ENCODE measurements at regions not wholly inside any gene's neighbourhood (a gene's known extent, or its start where the extent isn't known, plus 50 kb on each side); places are given as distances from the start of the nearest gene placed in this dataset.

DNA sequence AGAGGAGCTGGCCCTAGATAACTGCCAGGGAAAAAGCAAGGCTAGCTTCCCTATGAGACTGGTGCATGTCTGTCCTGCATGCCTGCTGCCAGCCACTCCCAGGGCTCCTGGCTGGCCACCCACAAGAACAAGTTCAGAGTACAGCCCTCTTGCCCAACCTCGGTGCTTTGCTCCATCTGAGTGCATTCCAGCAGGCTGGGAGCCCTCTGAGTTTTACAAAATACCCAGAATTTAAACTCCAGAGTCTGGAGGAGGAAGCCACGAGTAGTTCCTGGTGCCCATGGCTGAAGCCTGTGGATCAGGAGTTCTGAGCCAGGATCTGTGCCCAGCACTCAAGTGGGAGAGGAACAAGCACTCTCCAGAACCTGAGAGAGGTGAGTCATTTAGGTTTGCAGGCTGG lies 111.6 kb downstream of the MAGEE2 start:
- no peak overlapping the region for H2BK5ac ChIP-seq (ENCODE audit: low read depth, low read length, poor library complexity, severe bottlenecking)
- H3K79me1 ChIP-seq (replicated peaks; ENCODE audit: low read length, poor library complexity, severe bottlenecking) = no peaks in the 10 kb centered on the region
- WGBS = 55% methylated on average over 1 of the region's 2 CpGs
- no peak overlapping the region for H3K4me3 ChIP-seq (ENCODE audit: insufficient read depth in 1 of 2, low read depth in 1 of 2, low read length in 2 of 2)
- H4K8ac ChIP-seq (ENCODE audit: low read length) = no peak overlapping the region
- no peak overlapping the region for H2AFZ ChIP-seq (ENCODE audit: low read depth, low read length)
- H3K18ac ChIP-seq (ENCODE audit: low read depth in 1 of 2, low read length in 2 of 2) = no peak overlapping the region
- H3K4me2 ChIP-seq (ENCODE audit: low read length, poor library complexity, severe bottlenecking) = no peak overlapping the region
- H3K27me3 ChIP-seq (ENCODE audit: control insufficient read depth in 1 of 2, insufficient read depth in 1 of 2, low read length in 2 of 2) = no peaks in the 10 kb centered on the region
- no peak overlapping the region for H2BK120ac ChIP-seq (ENCODE audit: low read depth, low read length)
- no peak overlapping the region for H2BK15ac ChIP-seq (ENCODE audit: low read depth, poor library complexity, severe bottlenecking)
- no peak overlapping the region for H2AK5ac ChIP-seq (ENCODE audit: low read length, severe bottlenecking)
- no peak overlapping the region for H3K27ac ChIP-seq (ENCODE audit: low read length, poor library complexity, severe bottlenecking)
- H3K4me1 ChIP-seq (ENCODE audit: control insufficient read depth, insufficient read depth, low read depth, low read length) = no peaks in the 10 kb centered on the region
- no peak overlapping the region for H3K9ac ChIP-seq (ENCODE audit: low read length)
- H3K23ac ChIP-seq (ENCODE audit: low read length in 2 of 2) = no peak overlapping the region
- no peaks in the 10 kb centered on the region for H3K36me3 ChIP-seq (ENCODE audit: control insufficient read depth in 1 of 2, insufficient read depth in 2 of 2, low read depth in 1 of 2, low read length in 2 of 2)
- no peak overlapping the region for H3K14ac ChIP-seq (ENCODE audit: low read length in 2 of 2)
- H4K91ac ChIP-seq (ENCODE audit: low read length) = no peak overlapping the region
- H3K4ac ChIP-seq (ENCODE audit: low read depth in 1 of 2, low read length in 2 of 2) = no peak overlapping the region
- H3K9me3 ChIP-seq (ENCODE audit: control insufficient read depth, low read length) = peaks cover 10% of the 10 kb centered on the region
- no peak overlapping the region for H2BK12ac ChIP-seq (ENCODE audit: low read length in 2 of 2)
- no peak for DNase-seq

GRCh38 chrX:75655627-75656026 lies 129.4 kb downstream of the MAGEE2 start:
- no peak overlapping the region for H4K8ac ChIP-seq (ENCODE audit: low read length)
- no peak overlapping the region for H3K14ac ChIP-seq (ENCODE audit: low read length in 2 of 2)
- no peak overlapping the region for H3K23ac ChIP-seq (ENCODE audit: low read length in 2 of 2)
- no peak overlapping the region for H4K91ac ChIP-seq (ENCODE audit: low read length)
- H3K4me1 ChIP-seq (ENCODE audit: control insufficient read depth, insufficient read depth, low read depth, low read length) = no peaks in the 10 kb centered on the region
- no peak overlapping the region for H2BK15ac ChIP-seq (ENCODE audit: low read depth, poor library complexity, severe bottlenecking)
- no peak overlapping the region for H3K4me3 ChIP-seq (ENCODE audit: insufficient read depth in 1 of 2, low read depth in 1 of 2, low read length in 2 of 2)
- H3K36me3 ChIP-seq (ENCODE audit: control insufficient read depth in 1 of 2, insufficient read depth in 2 of 2, low read depth in 1 of 2, low read length in 2 of 2) = no peaks in the 10 kb centered on the region
- no peak overlapping the region for H3K4me2 ChIP-seq (ENCODE audit: low read length, poor library complexity, severe bottlenecking)
- H3K27me3 ChIP-seq (ENCODE audit: control insufficient read depth in 1 of 2, insufficient read depth in 1 of 2, low read length in 2 of 2) = peaks cover 0 to 9% of the 10 kb centered on the region in 2 experiments
- no peak overlapping the region for H3K18ac ChIP-seq (ENCODE audit: low read depth in 1 of 2, low read length in 2 of 2)
- H3K79me1 ChIP-seq (replicated peaks; ENCODE audit: low read length, poor library complexity, severe bottlenecking) = no peaks in the 10 kb centered on the region
- no peak overlapping the region for H2BK120ac ChIP-seq (ENCODE audit: low read depth, low read length)
- no peak overlapping the region for H3K27ac ChIP-seq (ENCODE audit: low read length, poor library complexity, severe bottlenecking)
- H2BK5ac ChIP-seq (ENCODE audit: low read depth, low read length, poor library complexity, severe bottlenecking) = no peak overlapping the region
- DNase-seq = no peak
- peaks cover 25% of the 10 kb centered on the region for H3K9me3 ChIP-seq (ENCODE audit: control insufficient read depth, low read length)
- no peak overlapping the region for H2AK5ac ChIP-seq (ENCODE audit: low read length, severe bottlenecking)
- H3K4ac ChIP-seq (ENCODE audit: low read depth in 1 of 2, low read length in 2 of 2) = no peak overlapping the region
- no peak overlapping the region for H3K9ac ChIP-seq (ENCODE audit: low read length)
- no peak overlapping the region for H2AFZ ChIP-seq (ENCODE audit: low read depth, low read length)
- no peak overlapping the region for H2BK12ac ChIP-seq (ENCODE audit: low read length in 2 of 2)
- WGBS = 64% methylated on average over 1 of the region's 1 CpG

GRCh38 chrX:75649829-75650228 lies 127.0 kb upstream of the ZDHHC15 start:
- Histone ChIP-seq H3K27me3 (ENCODE audit: control insufficient read depth in 1 of 2, insufficient read depth in 1 of 2, low read length in 2 of 2) (no peaks in the 10 kb centered on the region), H3K4me1 (ENCODE audit: control insufficient read depth, insufficient read depth, low read depth, low read length) (no peaks in the 10 kb centered on the region), H3K36me3 (ENCODE audit: control insufficient read depth in 1 of 2, insufficient read depth in 2 of 2, low read depth in 1 of 2, low read length in 2 of 2) (no peaks in the 10 kb centered on the region), H3K4me3 (ENCODE audit: insufficient read depth in 1 of 2, low read depth in 1 of 2, low read length in 2 of 2) (no peak overlapping the region), H2AFZ (ENCODE audit: low read depth, low read length) (no peak overlapping the region), H2AK5ac (ENCODE audit: low read length, severe bottlenecking) (no peak overlapping the region), H3K9ac (ENCODE audit: low read length) (no peak overlapping the region), H2BK120ac (ENCODE audit: low read depth, low read length) (no peak overlapping the region), H2BK5ac (ENCODE audit: low read depth, low read length, poor library complexity, severe bottlenecking) (no peak overlapping the region), H3K9me3 (ENCODE audit: control insufficient read depth, low read length) (peaks cover 35% of the 10 kb centered on the region), H4K91ac (ENCODE audit: low read length) (no peak overlapping the region), H2BK15ac (ENCODE audit: low read depth, poor library complexity, severe bottlenecking) (no peak overlapping the region), H3K79me1 (replicated peaks; ENCODE audit: low read length, poor library complexity, severe bottlenecking) (no peaks in the 10 kb centered on the region), H3K4ac (ENCODE audit: low read depth in 1 of 2, low read length in 2 of 2) (no peak overlapping the region), H3K18ac (ENCODE audit: low read depth in 1 of 2, low read length in 2 of 2) (no peak overlapping the region), H3K27ac (ENCODE audit: low read length, poor library complexity, severe bottlenecking) (no peak overlapping the region), H2BK12ac (ENCODE audit: low read length in 2 of 2) (no peak overlapping the region), H4K8ac (ENCODE audit: low read length) (no peak overlapping the region), H3K23ac (ENCODE audit: low read length in 2 of 2) (no peak overlapping the region), H3K14ac (ENCODE audit: low read length in 2 of 2) (no peak overlapping the region), H3K4me2 (ENCODE audit: low read length, poor library complexity, severe bottlenecking) (no peak overlapping the region)
- DNase-seq = no peak
- no CpG with 5 or more reads among the region's 1 CpG for WGBS

DNA sequence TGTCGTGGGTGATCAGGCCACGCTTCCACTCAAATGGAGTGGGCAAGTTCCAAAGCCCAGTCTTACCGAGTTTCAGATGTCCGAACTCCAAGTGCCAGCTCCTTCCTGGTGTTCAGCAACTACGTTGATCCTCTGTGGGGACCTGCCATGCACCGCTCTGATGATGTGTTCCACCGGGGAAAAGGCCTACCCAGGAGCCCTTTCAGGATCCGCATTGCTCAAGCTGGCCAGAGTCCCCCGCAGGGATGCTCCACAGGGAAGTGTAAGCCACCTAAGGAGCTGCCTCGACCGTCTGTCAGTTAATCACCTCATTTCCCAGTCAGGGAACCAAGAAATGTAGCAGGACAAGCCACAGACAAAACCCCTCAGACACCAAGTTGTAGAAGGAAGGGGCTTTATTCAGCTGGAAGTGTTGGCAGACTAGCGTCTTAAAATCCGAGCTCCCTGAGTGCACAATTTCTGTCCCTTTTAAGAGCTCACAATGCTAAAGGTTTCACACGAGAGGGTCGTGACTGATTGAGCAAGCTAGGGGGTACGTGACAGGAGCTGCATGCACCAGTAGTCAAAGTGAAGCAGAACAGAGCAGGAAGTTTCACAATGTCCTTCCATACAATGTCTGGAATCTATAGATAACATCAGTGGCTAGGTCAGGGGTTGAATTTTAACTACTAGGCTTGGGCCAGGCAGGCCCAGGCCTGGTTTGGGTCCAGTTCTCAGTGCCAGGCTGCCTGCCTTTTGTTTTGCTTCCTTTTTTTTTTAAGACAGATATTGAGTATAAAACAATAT lies 126.2 kb upstream of the ZDHHC15 start:
- no peak overlapping the region for H4K8ac ChIP-seq (ENCODE audit: low read length)
- no peak for DNase-seq
- no peaks in the 10 kb centered on the region for H3K27me3 ChIP-seq (ENCODE audit: control insufficient read depth in 1 of 2, insufficient read depth in 1 of 2, low read length in 2 of 2)
- no peak overlapping the region for H2BK120ac ChIP-seq (ENCODE audit: low read depth, low read length)
- no peak overlapping the region for H3K14ac ChIP-seq (ENCODE audit: low read length in 2 of 2)
- no peak overlapping the region for H3K9ac ChIP-seq (ENCODE audit: low read length)
- H2BK12ac ChIP-seq (ENCODE audit: low read length in 2 of 2) = no peak overlapping the region
- H2BK15ac ChIP-seq (ENCODE audit: low read depth, poor library complexity, severe bottlenecking) = no peak overlapping the region
- H2BK5ac ChIP-seq (ENCODE audit: low read depth, low read length, poor library complexity, severe bottlenecking) = no peak overlapping the region
- no peak overlapping the region for H4K91ac ChIP-seq (ENCODE audit: low read length)
- no peak overlapping the region for H2AFZ ChIP-seq (ENCODE audit: low read depth, low read length)
- H3K27ac ChIP-seq (ENCODE audit: low read length, poor library complexity, severe bottlenecking) = no peak overlapping the region
- no peaks in the 10 kb centered on the region for H3K4me1 ChIP-seq (ENCODE audit: control insufficient read depth, insufficient read depth, low read depth, low read length)
- no peak overlapping the region for H3K4me2 ChIP-seq (ENCODE audit: low read length, poor library complexity, severe bottlenecking)
- no peak overlapping the region for H2AK5ac ChIP-seq (ENCODE audit: low read length, severe bottlenecking)
- 55% methylated on average over 11 of the region's 16 CpGs for WGBS
- H3K18ac ChIP-seq (ENCODE audit: low read depth in 1 of 2, low read length in 2 of 2) = no peak overlapping the region
- no peak overlapping the region for H3K4ac ChIP-seq (ENCODE audit: low read depth in 1 of 2, low read length in 2 of 2)
- no peak overlapping the region for H3K23ac ChIP-seq (ENCODE audit: low read length in 2 of 2)
- no peaks in the 10 kb centered on the region for H3K79me1 ChIP-seq (replicated peaks; ENCODE audit: low read length, poor library complexity, severe bottlenecking)
- no peak overlapping the region for H3K4me3 ChIP-seq (ENCODE audit: insufficient read depth in 1 of 2, low read depth in 1 of 2, low read length in 2 of 2)
- no peaks in the 10 kb centered on the region for H3K36me3 ChIP-seq (ENCODE audit: control insufficient read depth in 1 of 2, insufficient read depth in 2 of 2, low read depth in 1 of 2, low read length in 2 of 2)
- H3K9me3 ChIP-seq (ENCODE audit: control insufficient read depth, low read length) = peaks cover 32% of the 10 kb centered on the region

Data from mesenchymal stem cell (in vitro differentiated cells and primary cell).